GM12875 (cell line): ENCODE measurements at regions not wholly inside any gene's neighbourhood (a gene's known extent, or its start where the extent isn't known, plus 50 kb on each side); places are given as distances from the start of the nearest gene placed in this dataset.

Experiments
- H3K4me3 ChIP-seq: one replicate; pipeline ENCODE4 v1.5.1; 2011; ENCODE audit warnings: low read depth, low read length, control low read depth
- TF ChIP-seq, protein P1 (sequence below): IDR thresholded peaks from 2 replicates; pipeline ENCODE4 v1.5.1; 2011; ENCODE audit warnings: low read depth, mild to moderate bottlenecking, control low read depth, inconsistent platforms, low read length, moderate library complexity, borderline replicate concordance; ENCODE audit not compliant: insufficient read depth

GRCh38 chr21:35825370-35826353 lies 234.7 kb downstream of the SETD4 start:
- TF ChIP-seq, protein P1, sequence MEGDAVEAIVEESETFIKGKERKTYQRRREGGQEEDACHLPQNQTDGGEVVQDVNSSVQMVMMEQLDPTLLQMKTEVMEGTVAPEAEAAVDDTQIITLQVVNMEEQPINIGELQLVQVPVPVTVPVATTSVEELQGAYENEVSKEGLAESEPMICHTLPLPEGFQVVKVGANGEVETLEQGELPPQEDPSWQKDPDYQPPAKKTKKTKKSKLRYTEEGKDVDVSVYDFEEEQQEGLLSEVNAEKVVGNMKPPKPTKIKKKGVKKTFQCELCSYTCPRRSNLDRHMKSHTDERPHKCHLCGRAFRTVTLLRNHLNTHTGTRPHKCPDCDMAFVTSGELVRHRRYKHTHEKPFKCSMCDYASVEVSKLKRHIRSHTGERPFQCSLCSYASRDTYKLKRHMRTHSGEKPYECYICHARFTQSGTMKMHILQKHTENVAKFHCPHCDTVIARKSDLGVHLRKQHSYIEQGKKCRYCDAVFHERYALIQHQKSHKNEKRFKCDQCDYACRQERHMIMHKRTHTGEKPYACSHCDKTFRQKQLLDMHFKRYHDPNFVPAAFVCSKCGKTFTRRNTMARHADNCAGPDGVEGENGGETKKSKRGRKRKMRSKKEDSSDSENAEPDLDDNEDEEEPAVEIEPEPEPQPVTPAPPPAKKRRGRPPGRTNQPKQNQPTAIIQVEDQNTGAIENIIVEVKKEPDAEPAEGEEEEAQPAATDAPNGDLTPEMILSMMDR: no peak
- H3K4me3 ChIP-seq: no peak overlapping the region

GRCh38 chr21:35824136-35824535 lies 236.2 kb downstream of the SETD4 start:
- H3K4me3 ChIP-seq: no peak overlapping the region
- TF ChIP-seq, protein P1: no peak

- no peak overlapping the region for H3K4me3 ChIP-seq
- TF ChIP-seq, protein P1: no peak
These were observed 241.2 kb downstream of the SETD4 start for GRCh38 chr21:35819134-35819533.

DNA sequence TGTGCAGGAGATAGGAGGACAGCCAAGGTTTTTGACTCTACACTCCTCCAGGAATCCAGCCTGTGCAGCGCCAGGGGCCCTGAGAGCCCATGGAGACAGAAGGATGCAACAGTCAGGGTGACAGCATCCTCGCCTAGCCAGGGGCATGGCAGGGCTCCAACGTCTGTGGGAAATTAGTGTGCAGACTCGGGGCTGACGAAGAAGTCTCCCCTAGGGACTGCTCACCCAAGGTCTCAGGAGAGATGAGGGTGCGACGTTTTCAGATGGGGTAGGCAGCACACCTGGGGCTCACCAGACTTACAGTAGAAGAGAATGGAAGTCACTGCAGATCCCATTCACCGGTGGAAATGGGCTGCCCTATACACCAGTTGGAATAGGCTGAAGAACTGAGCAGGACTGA lies 241.7 kb downstream of the SETD4 start:
- TF ChIP-seq, protein P1: no peak
- H3K4me3 ChIP-seq: no peak overlapping the region

GRCh38 chr21:35814858-35815619 lies 245.3 kb downstream of the SETD4 start:
- H3K4me3 ChIP-seq: no peak overlapping the region
- TF ChIP-seq, protein P1: no peak

GRCh38 chr21:35812679-35813078 lies 247.6 kb downstream of the SETD4 start:
- H3K4me3 ChIP-seq: no peak overlapping the region
- TF ChIP-seq, protein P1: no peak
